ENCODE measurements at regions not wholly inside any gene's neighbourhood (a gene's known extent, or its start where the extent isn't known, plus 50 kb on each side); places are given as distances from the start of the nearest gene placed in this dataset.
A peak's percentile ranks its signal among the peaks of the same experiment; 100 is the strongest.

GRCh38 chr20:60078351-60079250 lies 120.4 kb downstream of the CDH26 start:
- Histone ChIP-seq H3K27ac (replicated peaks) (no peak overlapping the region), H3K27me3 (ENCODE audit: low read depth) (peaks cover 21% of the 10 kb centered on the region), H3K36me3 (no peaks in the 10 kb centered on the region), H3K4me3 (no peak overlapping the region), H3K9me3 (replicated peaks) (no peaks in the 10 kb centered on the region), H3K4me1 (peaks cover 12% of the 10 kb centered on the region)
- intact Hi-C loops (cut with micrococcal nuclease): no loop called here
- TF ChIP-seq, protein P1, sequence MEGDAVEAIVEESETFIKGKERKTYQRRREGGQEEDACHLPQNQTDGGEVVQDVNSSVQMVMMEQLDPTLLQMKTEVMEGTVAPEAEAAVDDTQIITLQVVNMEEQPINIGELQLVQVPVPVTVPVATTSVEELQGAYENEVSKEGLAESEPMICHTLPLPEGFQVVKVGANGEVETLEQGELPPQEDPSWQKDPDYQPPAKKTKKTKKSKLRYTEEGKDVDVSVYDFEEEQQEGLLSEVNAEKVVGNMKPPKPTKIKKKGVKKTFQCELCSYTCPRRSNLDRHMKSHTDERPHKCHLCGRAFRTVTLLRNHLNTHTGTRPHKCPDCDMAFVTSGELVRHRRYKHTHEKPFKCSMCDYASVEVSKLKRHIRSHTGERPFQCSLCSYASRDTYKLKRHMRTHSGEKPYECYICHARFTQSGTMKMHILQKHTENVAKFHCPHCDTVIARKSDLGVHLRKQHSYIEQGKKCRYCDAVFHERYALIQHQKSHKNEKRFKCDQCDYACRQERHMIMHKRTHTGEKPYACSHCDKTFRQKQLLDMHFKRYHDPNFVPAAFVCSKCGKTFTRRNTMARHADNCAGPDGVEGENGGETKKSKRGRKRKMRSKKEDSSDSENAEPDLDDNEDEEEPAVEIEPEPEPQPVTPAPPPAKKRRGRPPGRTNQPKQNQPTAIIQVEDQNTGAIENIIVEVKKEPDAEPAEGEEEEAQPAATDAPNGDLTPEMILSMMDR (IDR thresholded peaks at IDR 0.05; ENCODE audit: borderline replicate concordance): no peak
- DNase-seq: no peak

DNA sequence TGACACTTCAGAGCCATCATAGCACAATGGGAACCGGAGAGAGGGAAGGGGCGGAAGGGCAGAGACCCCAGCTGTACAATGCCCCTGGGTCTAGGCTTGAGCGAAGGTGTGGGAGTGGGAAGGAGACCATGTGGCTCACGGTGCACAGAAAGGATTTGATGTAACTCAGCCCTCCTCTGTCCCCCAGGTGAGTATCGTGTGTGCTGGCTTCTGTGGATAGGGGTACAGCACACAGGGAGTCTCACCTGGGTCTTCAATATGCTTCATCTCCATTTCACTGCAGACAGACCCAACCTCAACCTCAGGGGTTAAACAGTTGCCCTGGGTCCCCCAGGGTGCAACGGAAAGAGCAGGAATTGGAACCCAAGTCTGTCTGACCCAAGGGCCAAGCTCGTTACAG lies 122.2 kb downstream of the CDH26 start:
- DNase-seq: no peak
- no peak overlapping the region for H3K27ac ChIP-seq (replicated peaks)
- TF ChIP-seq, protein P1 (IDR thresholded peaks at IDR 0.05; ENCODE audit: borderline replicate concordance): no peak
- no peak overlapping the region for H3K4me3 ChIP-seq
- peaks cover 12% of the 10 kb centered on the region for H3K4me1 ChIP-seq
- no peaks in the 10 kb centered on the region for H3K9me3 ChIP-seq (replicated peaks)
- no peaks in the 10 kb centered on the region for H3K36me3 ChIP-seq
- intact Hi-C loops (cut with micrococcal nuclease): no loop called here
- H3K27me3 ChIP-seq (ENCODE audit: low read depth): peaks cover 25% of the 10 kb centered on the region

DNA sequence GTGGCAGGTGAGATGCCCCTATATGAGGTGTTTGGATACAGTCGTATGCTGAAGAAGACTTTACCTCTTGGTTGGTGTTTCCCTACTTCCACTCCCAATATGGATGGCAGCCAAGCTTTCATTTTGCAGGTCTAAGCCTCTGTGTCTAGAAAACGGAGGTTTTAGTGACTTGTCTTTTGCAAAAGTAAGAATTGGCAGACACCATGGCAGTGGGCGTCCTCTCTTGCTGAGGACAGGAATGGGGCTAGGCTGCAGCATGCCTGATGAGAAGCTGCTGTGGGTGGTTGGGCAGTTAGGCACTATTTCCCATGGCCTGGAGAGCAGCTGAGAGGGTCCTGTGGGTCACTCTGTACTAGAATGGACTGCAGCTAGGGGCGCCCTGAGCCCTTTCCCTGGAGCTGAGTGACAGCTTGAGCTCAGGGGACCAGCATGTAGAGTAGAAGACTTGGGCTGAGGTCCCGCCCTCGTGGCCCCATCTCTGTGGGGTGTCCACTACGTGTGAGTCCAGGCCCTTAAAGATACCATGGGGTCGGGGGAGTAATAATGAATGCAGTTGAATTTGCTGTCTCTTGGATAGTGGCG lies 127.4 kb downstream of the CDH26 start:
- Histone ChIP-seq H3K4me3 (no peak overlapping the region), H3K27me3 (ENCODE audit: low read depth) (peaks cover 70% of the 10 kb centered on the region), H3K9me3 (replicated peaks) (no peaks in the 10 kb centered on the region), H3K36me3 (no peaks in the 10 kb centered on the region), H3K27ac (replicated peaks) (no peak overlapping the region), H3K4me1 (peaks cover 5% of the 10 kb centered on the region)
- TF ChIP-seq, protein P1 (IDR thresholded peaks at IDR 0.05; ENCODE audit: borderline replicate concordance): no peak
- no peak for DNase-seq
- intact Hi-C loops (cut with micrococcal nuclease): no loop called here

DNA sequence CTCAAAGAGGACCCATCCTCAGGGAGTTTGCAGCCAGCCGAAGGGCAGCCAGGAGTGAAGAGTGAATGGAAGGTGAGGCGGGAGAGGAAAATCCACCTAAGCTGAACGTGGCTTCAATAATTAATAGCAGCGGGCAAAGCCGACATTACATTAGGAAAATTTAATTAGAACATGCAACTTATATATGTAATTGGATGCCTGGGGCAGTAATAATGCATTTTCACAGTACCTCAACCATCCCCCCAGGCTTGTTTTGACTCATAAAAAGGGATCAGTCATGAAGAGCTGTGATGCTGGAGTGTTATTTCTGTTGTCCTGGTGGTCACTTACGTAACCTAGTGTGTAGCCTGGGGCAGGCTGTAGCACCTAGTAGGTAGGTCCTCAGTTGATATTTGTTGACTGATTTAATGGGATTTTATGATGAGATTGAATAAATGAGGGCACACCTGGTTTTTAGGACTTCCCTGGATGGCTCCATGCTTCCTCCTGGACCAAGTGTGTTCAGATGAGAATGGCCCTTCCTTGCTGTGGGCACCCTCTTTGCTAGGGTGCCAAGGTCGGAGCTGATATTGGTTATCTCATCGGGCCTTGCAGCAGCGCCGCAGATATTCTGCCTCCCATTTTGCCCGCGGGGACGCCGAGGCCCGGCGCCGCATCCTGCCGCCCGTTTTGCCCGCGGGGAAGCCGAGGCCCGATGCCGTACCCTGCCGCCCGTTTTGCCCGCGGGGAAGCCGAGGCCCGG lies 128.8 kb downstream of the CDH26 start:
- Histone ChIP-seq H3K36me3 (no peaks in the 10 kb centered on the region), H3K4me3 (peak overlapping the region; percentile 60), H3K9me3 (replicated peaks) (no peaks in the 10 kb centered on the region), H3K27ac (replicated peaks) (no peak overlapping the region), H3K4me1 (peaks cover 5% of the 10 kb centered on the region), H3K27me3 (ENCODE audit: low read depth) (peaks cover 63% of the 10 kb centered on the region)
- TF ChIP-seq, protein P1 (IDR thresholded peaks at IDR 0.05; ENCODE audit: borderline replicate concordance): no peak
- intact Hi-C loops (cut with micrococcal nuclease): no loop called here
- DNase-seq: no peak

GRCh38 chr20:60087563-60088105 lies 129.4 kb downstream of the CDH26 start:
- Histone ChIP-seq H3K27me3 (ENCODE audit: low read depth) (peaks cover 63% of the 10 kb centered on the region), H3K36me3 (no peaks in the 10 kb centered on the region), H3K4me3 (peak overlapping the region; percentile 60), H3K9me3 (replicated peaks) (no peaks in the 10 kb centered on the region), H3K27ac (replicated peaks) (no peak overlapping the region), H3K4me1 (peaks cover 5% of the 10 kb centered on the region)
- TF ChIP-seq, protein P1 (IDR thresholded peaks at IDR 0.05; ENCODE audit: borderline replicate concordance): no peak
- DNase-seq: no peak
- intact Hi-C loops (cut with micrococcal nuclease): no loop called here
